GM21367 (cell line): ENCODE measurements at regions not wholly inside any gene's neighbourhood (a gene's known extent, or its start where the extent isn't known, plus 50 kb on each side); places are given as distances from the start of the nearest gene placed in this dataset.

Source experiments
- ATAC-seq: cut with Tn5 transposase; IDR thresholded peaks from one replicate; pipeline ENCODE4 v1.9.1; 2021; ENCODE audit not compliant: unreplicated experiment

- ATAC-seq = no peak
These were observed 270.1 kb downstream of the PTTG2 start for GRCh38 chr4:38230121-38230801.

GRCh38 chr4:38230821-38231563 is 270.8 kb downstream of the PTTG2 start:
- ATAC-seq = no peak

- ATAC-seq = no peak
These were observed 271.4 kb downstream of the PTTG2 start for GRCh38 chr4:38231626-38232025.

- ATAC-seq = no peak
These were observed 272.5 kb downstream of the PTTG2 start for GRCh38 chr4:38232741-38233140.

GRCh38 chr4:38233727-38234480 is 273.7 kb downstream of the PTTG2 start:
- ATAC-seq = no peak

- ATAC-seq = no peak
These were observed 275.2 kb downstream of the PTTG2 start for GRCh38 chr4:38235354-38235753.

GRCh38 chr4:38236003-38236402 is 275.8 kb downstream of the PTTG2 start:
- no peak for ATAC-seq

- ATAC-seq = no peak
These were observed 276.3 kb downstream of the PTTG2 start for GRCh38 chr4:38236503-38236902.

GRCh38 chr4:38237139-38237538 is 276.9 kb downstream of the PTTG2 start:
- ATAC-seq = no peak

- ATAC-seq = no peak
These were observed 281.3 kb downstream of the PTTG2 start for GRCh38 chr4:38241541-38241940.

- no peak for ATAC-seq
These were observed 281.9 kb downstream of the PTTG2 start for GRCh38 chr4:38242101-38242500.

GRCh38 chr4:38242822-38243387 is 282.7 kb downstream of the PTTG2 start:
- ATAC-seq = no peak

- no peak for ATAC-seq
These were observed 283.3 kb downstream of the PTTG2 start for GRCh38 chr4:38243388-38244053.

- ATAC-seq = no peak
These were observed 294.6 kb downstream of the PTTG2 start for GRCh38 chr4:38254825-38255224.

- no peak for ATAC-seq
These were observed 295.4 kb downstream of the PTTG2 start for GRCh38 chr4:38255572-38255971.

- no peak for ATAC-seq
These were observed 306.4 kb downstream of the PTTG2 start for GRCh38 chr4:38266616-38267015.

- ATAC-seq = no peak
These were observed 308.1 kb downstream of the PTTG2 start for GRCh38 chr4:38268108-38268820.

- ATAC-seq = no peak
These were observed 308.6 kb downstream of the PTTG2 start for GRCh38 chr4:38268837-38269236.

GRCh38 chr4:38273407-38273806 is 313.2 kb downstream of the PTTG2 start:
- ATAC-seq = no peak

- ATAC-seq = no peak
These were observed 315.3 kb downstream of the PTTG2 start for GRCh38 chr4:38275331-38276100.
